GM18867 (cell line): ENCODE measurements at regions not wholly inside any gene's neighbourhood (a gene's known extent, or its start where the extent isn't known, plus 50 kb on each side); places are given as distances from the start of the nearest gene placed in this dataset.

ENCODE experiments used
- ATAC-seq: cut with Tn5 transposase; IDR thresholded peaks from one replicate; pipeline ENCODE4 v1.9.1; 2021; ENCODE audit warnings: mild to moderate bottlenecking, moderate library complexity; ENCODE audit not compliant: unreplicated experiment

- no peak for ATAC-seq
Measured at GRCh38 chr2:226623587-226624368, 175.8 kb downstream of the IRS1 start.

GRCh38 chr2:226622484-226622883 is 177.1 kb downstream of the IRS1 start:
- ATAC-seq, result no peak

- ATAC-seq, result no peak
Measured at GRCh38 chr2:226620176-226620575, 179.4 kb downstream of the IRS1 start.

- ATAC-seq, result no peak
Measured at GRCh38 chr2:226619707-226620106, 179.9 kb downstream of the IRS1 start.

- ATAC-seq, result no peak
Measured at GRCh38 chr2:226618875-226619605, 180.6 kb downstream of the IRS1 start.

- no peak for ATAC-seq
Measured at GRCh38 chr2:226618544-226618874, 181.1 kb downstream of the IRS1 start.

GRCh38 chr2:226615891-226616290 is 183.7 kb downstream of the IRS1 start:
- no peak for ATAC-seq

GRCh38 chr2:226611944-226612318 is 187.7 kb downstream of the IRS1 start:
- ATAC-seq, result no peak

GRCh38 chr2:226611196-226611943 is 188.2 kb downstream of the IRS1 start:
- no peak for ATAC-seq

- ATAC-seq, result no peak
Measured at GRCh38 chr2:226609366-226609765, 190.3 kb downstream of the IRS1 start.

- no peak for ATAC-seq
Measured at GRCh38 chr2:226608451-226608850, 191.2 kb downstream of the IRS1 start.

GRCh38 chr2:226607379-226607778 is 192.2 kb downstream of the IRS1 start:
- no peak for ATAC-seq

- ATAC-seq, result no peak
Measured at GRCh38 chr2:226605642-226606041, 194.0 kb downstream of the IRS1 start.

- no peak for ATAC-seq
Measured at GRCh38 chr2:226603606-226604005, 196.0 kb downstream of the IRS1 start.

- no peak for ATAC-seq
Measured at GRCh38 chr2:226601881-226602662, 197.5 kb downstream of the IRS1 start.

GRCh38 chr2:226600802-226601201 is 198.8 kb downstream of the IRS1 start:
- ATAC-seq, result no peak

- no peak for ATAC-seq
Measured at GRCh38 chr2:226600184-226600583, 199.4 kb downstream of the IRS1 start.

GRCh38 chr2:226589043-226589442 is 210.6 kb downstream of the IRS1 start:
- no peak for ATAC-seq

GRCh38 chr2:226585130-226585561 is 214.5 kb downstream of the IRS1 start:
- no peak for ATAC-seq

- no peak for ATAC-seq
Measured at GRCh38 chr2:226584518-226585055, 215.0 kb downstream of the IRS1 start.

- ATAC-seq, result no peak
Measured at GRCh38 chr2:226583715-226584114, 215.9 kb downstream of the IRS1 start.
